Vagina (tissue), 2 donors: ENCODE measurements at regions not wholly inside any gene's neighbourhood (a gene's known extent, or its start where the extent isn't known, plus 50 kb on each side); places are given as distances from the start of the nearest gene placed in this dataset.

ENCODE experiments used
- POLR2A ChIP-seq, 2 donors: fragments of 450-650 bp; IDR thresholded peaks; one replicate each; pipeline ENCODE4 v1.6.1; 2017; ENCODE audit warnings: antibody characterized with exemption in 2 of 2, mild to moderate bottlenecking in 2 of 2, moderate library complexity in 2 of 2
- TF ChIP-seq, protein P1 (sequence below), 3 experiments: fragments of 450-650 bp in 2 of 3; fragments of 200-600 bp in 1 of 3; sonication (generic) in 1 of 3; IDR thresholded peaks; one replicate each; pipeline ENCODE4 v1.5.1; 2017 to 2019; ENCODE audit warnings: antibody characterized with exemption in 3 of 3, mild to moderate bottlenecking in 2 of 3, moderate library complexity in 2 of 3

DNA sequence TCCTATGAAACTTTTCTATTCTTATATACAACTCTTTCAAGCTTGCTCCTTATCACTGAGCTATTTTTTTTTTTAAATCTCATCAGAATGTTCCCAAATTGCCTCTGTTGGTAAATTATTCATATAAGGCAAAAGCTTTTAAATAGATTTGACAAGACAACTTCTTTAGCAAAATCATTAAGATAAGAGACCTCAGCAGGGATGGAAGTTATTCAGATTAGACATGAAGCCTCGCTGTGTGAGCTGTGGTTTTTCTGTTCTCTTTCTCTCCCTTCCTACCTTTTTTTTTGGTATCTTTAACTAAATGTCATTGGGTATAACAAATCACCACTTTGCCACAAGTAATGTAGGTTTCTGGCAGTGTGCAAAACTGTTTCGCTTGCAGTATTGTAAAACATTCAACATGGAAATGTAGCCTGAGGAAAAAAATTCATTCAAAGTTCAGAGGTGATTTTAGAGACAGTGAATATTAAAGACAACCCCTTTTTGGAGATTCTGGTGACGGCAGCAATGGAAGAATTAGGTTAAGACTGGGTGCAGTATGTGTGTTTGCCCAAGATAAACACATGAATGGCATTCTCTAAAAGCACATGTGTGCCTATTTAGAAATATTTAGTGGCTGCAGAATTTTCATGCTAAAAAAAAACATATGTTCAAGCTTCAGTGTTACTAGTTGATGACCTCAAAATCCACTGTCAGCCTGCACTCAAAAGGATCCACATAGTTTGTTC lies 467.1 kb downstream of the ZNF608 start:
- TF ChIP-seq, protein P1, sequence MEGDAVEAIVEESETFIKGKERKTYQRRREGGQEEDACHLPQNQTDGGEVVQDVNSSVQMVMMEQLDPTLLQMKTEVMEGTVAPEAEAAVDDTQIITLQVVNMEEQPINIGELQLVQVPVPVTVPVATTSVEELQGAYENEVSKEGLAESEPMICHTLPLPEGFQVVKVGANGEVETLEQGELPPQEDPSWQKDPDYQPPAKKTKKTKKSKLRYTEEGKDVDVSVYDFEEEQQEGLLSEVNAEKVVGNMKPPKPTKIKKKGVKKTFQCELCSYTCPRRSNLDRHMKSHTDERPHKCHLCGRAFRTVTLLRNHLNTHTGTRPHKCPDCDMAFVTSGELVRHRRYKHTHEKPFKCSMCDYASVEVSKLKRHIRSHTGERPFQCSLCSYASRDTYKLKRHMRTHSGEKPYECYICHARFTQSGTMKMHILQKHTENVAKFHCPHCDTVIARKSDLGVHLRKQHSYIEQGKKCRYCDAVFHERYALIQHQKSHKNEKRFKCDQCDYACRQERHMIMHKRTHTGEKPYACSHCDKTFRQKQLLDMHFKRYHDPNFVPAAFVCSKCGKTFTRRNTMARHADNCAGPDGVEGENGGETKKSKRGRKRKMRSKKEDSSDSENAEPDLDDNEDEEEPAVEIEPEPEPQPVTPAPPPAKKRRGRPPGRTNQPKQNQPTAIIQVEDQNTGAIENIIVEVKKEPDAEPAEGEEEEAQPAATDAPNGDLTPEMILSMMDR (IDR thresholded peaks at IDR 0.05): no peak
- no peak for TF ChIP-seq POLR2A (IDR thresholded peaks at IDR 0.05)
